ENCODE measurements at regions not wholly inside any gene's neighbourhood (a gene's known extent, or its start where the extent isn't known, plus 50 kb on each side); places are given as distances from the start of the nearest gene placed in this dataset.

- FAIRE-seq (peak; percentile 26), DNase-seq (ENCODE audit: extremely low spot score, insufficient read length, low read depth) (no peak)
Measured at GRCh38 chr11:8839957-8840945, 70.7 kb upstream of the AKIP1 start.

- no peak for FAIRE-seq
- no peak for DNase-seq (ENCODE audit: extremely low spot score, insufficient read length, low read depth)
Measured at GRCh38 chr11:8841899-8842298, 69.1 kb upstream of the AKIP1 start.

DNA sequence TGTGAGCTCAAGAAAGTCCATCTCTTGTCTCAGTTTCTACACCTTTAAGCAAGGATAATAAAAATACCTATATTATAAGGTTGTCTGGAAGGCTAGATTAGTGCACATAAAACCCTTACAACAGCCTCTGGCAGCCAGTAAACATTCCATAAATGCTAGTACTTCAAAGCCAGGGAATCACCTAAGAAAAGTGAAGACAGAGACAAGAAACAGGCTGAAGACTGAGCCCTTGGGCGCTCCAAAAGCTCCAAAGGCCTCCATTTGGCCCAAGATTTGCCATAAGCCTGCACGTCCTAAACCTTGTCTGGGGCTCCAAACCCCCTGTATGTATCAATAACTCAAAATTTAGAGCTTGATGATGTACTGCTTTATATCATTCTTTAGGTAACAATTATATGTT lies 52.2 kb upstream of the AKIP1 start:
- FAIRE-seq (no peak), DNase-seq (ENCODE audit: extremely low spot score, insufficient read length, low read depth) (no peak)

Measured in GM18507 (cell line).